ENCODE measurements at regions not wholly inside any gene's neighbourhood (a gene's known extent, or its start where the extent isn't known, plus 50 kb on each side); places are given as distances from the start of the nearest gene placed in this dataset.

GRCh38 chr4:112982680-112983079, 66.8 kb upstream of the ANK2 start:
- TF ChIP-seq CTCF (IDR thresholded peaks at IDR 0.05), result no peak
- no peak for TF ChIP-seq EZH2 (IDR thresholded peaks at IDR 0.05; ENCODE audit: borderline replicate concordance, insufficient read depth, low read depth, low read length, poor library complexity, severe bottlenecking)

Measured in B cell (primary cell).